ENCODE measurements at regions not wholly inside any gene's neighbourhood (a gene's known extent, or its start where the extent isn't known, plus 50 kb on each side); places are given as distances from the start of the nearest gene placed in this dataset.
"Not testable (repeated sequence)": the region's sequence is repeated elsewhere in the genome, so short reads cannot be mapped to it uniquely, and the experiment has no call there.

- POLR2A ChIA-PET (ENCODE audit: low non-redundant PET) = no interaction called here
- CTCF ChIA-PET = no interaction called here
- DNase-seq (ENCODE audit: low spot score) = no peak
These were observed 150.4 kb upstream of the SMIM30 start for GRCh38 chr7:113268757-113269156.

GRCh38 chr7:113267885-113268284 is 149.5 kb upstream of the SMIM30 start:
- CTCF ChIA-PET = no interaction called here
- H3K27ac ChIP-seq = no peak overlapping the region
- no peak for DNase-seq (ENCODE audit: low spot score)
- no peak for TF ChIP-seq CTCF (conservative IDR thresholded peaks at IDR 0.05; ENCODE audit: low read depth)
- POLR2A ChIA-PET (ENCODE audit: low non-redundant PET) = no interaction called here

More at GRCh38 chr7:113268757-113269156, 150.4 kb upstream of the SMIM30 start:
- TF ChIP-seq CTCF (conservative IDR thresholded peaks at IDR 0.05; ENCODE audit: low read depth) = no peak
- no peak overlapping the region for H3K27ac ChIP-seq

GRCh38 chr7:113267271-113267670 is 148.9 kb upstream of the SMIM30 start:
- DNase-seq (ENCODE audit: low spot score) = no peak
- no peak overlapping the region for H3K27ac ChIP-seq
- no peak for TF ChIP-seq CTCF (conservative IDR thresholded peaks at IDR 0.05; ENCODE audit: low read depth)
- ChIA-PET CTCF (no interaction called here), POLR2A (ENCODE audit: low non-redundant PET) (no interaction called here)

GRCh38 chr7:113263749-113264148 is 145.4 kb upstream of the SMIM30 start:
- CTCF ChIA-PET = interaction anchor here (0.6 kb wide), 1 partner anchor 23 kb away, joined by 4 read pairs; no protein-coding TSS in a partner anchor
- POLR2A ChIA-PET (ENCODE audit: low non-redundant PET) = no interaction called here
- DNase-seq (ENCODE audit: low spot score) = no peak
- no peak overlapping the region for H3K27ac ChIP-seq
- no peak for TF ChIP-seq CTCF (conservative IDR thresholded peaks at IDR 0.05; ENCODE audit: low read depth)

GRCh38 chr7:113263215-113263742 is 144.9 kb upstream of the SMIM30 start:
- POLR2A ChIA-PET (ENCODE audit: low non-redundant PET); H3K27ac ChIP-seq: not testable (repeated sequence)
- CTCF ChIA-PET = interaction anchor here (0.6 kb wide), 1 partner anchor 22 kb away, joined by 4 read pairs; no protein-coding TSS in a partner anchor

GRCh38 chr7:113256883-113257531 is 138.7 kb upstream of the SMIM30 start:
- TF ChIP-seq CTCF (conservative IDR thresholded peaks at IDR 0.05; ENCODE audit: low read depth) = no peak
- no peak overlapping the region for H3K27ac ChIP-seq
- ChIA-PET POLR2A (ENCODE audit: low non-redundant PET) (no interaction called here), CTCF (interaction anchor here (0.5 kb wide), 1 partner anchor 318 kb away, joined by 3 read pairs; no protein-coding TSS in a partner anchor)
- DNase-seq (ENCODE audit: low spot score) = no peak

More at GRCh38 chr7:113263215-113263742, 144.9 kb upstream of the SMIM30 start:
- not testable (repeated sequence) for DNase-seq (ENCODE audit: low spot score)

- ChIA-PET POLR2A (ENCODE audit: low non-redundant PET) (no interaction called here), CTCF (no interaction called here)
- no peak for TF ChIP-seq CTCF (conservative IDR thresholded peaks at IDR 0.05; ENCODE audit: low read depth)
- H3K27ac ChIP-seq = no peak overlapping the region
- no peak for DNase-seq (ENCODE audit: low spot score)
These were observed 128.8 kb upstream of the SMIM30 start for GRCh38 chr7:113247198-113247597.

Data from RWPE1 (cell line).